HG03457 (cell line): ENCODE measurements at regions not wholly inside any gene's neighbourhood (a gene's known extent, or its start where the extent isn't known, plus 50 kb on each side); places are given as distances from the start of the nearest gene placed in this dataset.

ENCODE experiments used
- ATAC-seq: cut with Tn5 transposase; IDR thresholded peaks from one replicate; pipeline ENCODE4 v1.9.1; 2021; ENCODE audit warnings: moderate number of reproducible peaks; ENCODE audit not compliant: unreplicated experiment

GRCh38 chr6:71395731-71396409 is 107.3 kb downstream of the OGFRL1 start:
- no peak for ATAC-seq

GRCh38 chr6:71396410-71396801 is 107.8 kb downstream of the OGFRL1 start:
- ATAC-seq: peak; percentile 82

GRCh38 chr6:71399279-71399678 is 110.7 kb downstream of the OGFRL1 start:
- ATAC-seq: no peak

GRCh38 chr6:71400852-71401251 is 112.2 kb downstream of the OGFRL1 start:
- no peak for ATAC-seq

- no peak for ATAC-seq
Observed at GRCh38 chr6:71402096-71402495, 113.5 kb downstream of the OGFRL1 start.

GRCh38 chr6:71403422-71404134 is 115.0 kb downstream of the OGFRL1 start:
- ATAC-seq: no peak

- ATAC-seq: no peak
Observed at GRCh38 chr6:71404145-71404966, 115.7 kb downstream of the OGFRL1 start.

- no peak for ATAC-seq
Observed at GRCh38 chr6:71404967-71405278, 116.3 kb downstream of the OGFRL1 start.

- no peak for ATAC-seq
Observed at GRCh38 chr6:71405416-71405815, 116.8 kb downstream of the OGFRL1 start.

- no peak for ATAC-seq
Observed at GRCh38 chr6:71406865-71407860, 118.6 kb downstream of the OGFRL1 start.

- no peak for ATAC-seq
Observed at GRCh38 chr6:71408787-71409723, 120.4 kb downstream of the OGFRL1 start.

GRCh38 chr6:71410164-71410566 is 121.6 kb downstream of the OGFRL1 start:
- ATAC-seq: no peak

- no peak for ATAC-seq
Observed at GRCh38 chr6:71410681-71411080, 122.1 kb downstream of the OGFRL1 start.

GRCh38 chr6:71411882-71412281 is 123.3 kb downstream of the OGFRL1 start:
- no peak for ATAC-seq

GRCh38 chr6:71412559-71413140 is 124.0 kb downstream of the OGFRL1 start:
- ATAC-seq: no peak

- ATAC-seq: no peak
Observed at GRCh38 chr6:71414486-71414885, 125.9 kb downstream of the OGFRL1 start.

- ATAC-seq: no peak
Observed at GRCh38 chr6:71419217-71420094, 130.8 kb downstream of the OGFRL1 start.

- peak; percentile 26 for ATAC-seq
Observed at GRCh38 chr6:71420095-71420692, 131.6 kb downstream of the OGFRL1 start.
